ENCODE measurements at regions not wholly inside any gene's neighbourhood (a gene's known extent, or its start where the extent isn't known, plus 50 kb on each side); places are given as distances from the start of the nearest gene placed in this dataset.

- Histone ChIP-seq H3K4me3 (no peak overlapping the region), H3K4me1 (no peaks in the 10 kb centered on the region), H3K36me3 (no peaks in the 10 kb centered on the region), H3K27ac (no peak overlapping the region), H3K9me3 (no peaks in the 10 kb centered on the region), H3K27me3 (no peaks in the 10 kb centered on the region)
- no peak for TF ChIP-seq CTCF (IDR thresholded peaks at IDR 0.05)
- TF ChIP-seq POLR2A (IDR thresholded peaks at IDR 0.05): no peak
- no peak for DNase-seq
Observed at GRCh38 chr2:164006704-164007103, 270.9 kb upstream of the FIGN start.

GRCh38 chr2:164000176-164000575 lies 264.4 kb upstream of the FIGN start:
- no peak for DNase-seq
- Histone ChIP-seq H3K9me3 (no peaks in the 10 kb centered on the region), H3K27ac (no peak overlapping the region), H3K36me3 (no peaks in the 10 kb centered on the region), H3K4me3 (no peak overlapping the region), H3K27me3 (no peaks in the 10 kb centered on the region), H3K4me1 (no peaks in the 10 kb centered on the region)
- TF ChIP-seq CTCF (IDR thresholded peaks at IDR 0.05) (no peak), POLR2A (IDR thresholded peaks at IDR 0.05) (no peak)

DNA sequence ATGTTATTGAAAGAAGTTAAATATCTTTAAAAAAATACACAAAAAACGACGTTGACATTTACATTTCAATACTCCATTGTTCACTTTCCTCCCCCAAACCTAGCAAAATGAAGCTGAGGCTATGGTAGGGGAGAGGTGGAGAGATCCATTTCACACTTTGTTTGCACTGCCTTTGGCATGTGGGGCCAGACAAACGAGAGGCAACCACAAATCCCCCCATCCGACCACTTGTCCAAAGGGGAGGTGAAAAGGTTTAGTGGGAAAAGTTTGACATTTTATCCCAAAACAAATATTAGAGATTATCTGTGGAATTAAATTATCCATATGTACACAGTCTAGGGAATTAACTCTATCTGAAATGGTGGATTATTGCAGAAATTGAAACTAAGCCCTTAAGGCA lies 261.7 kb upstream of the FIGN start:
- Histone ChIP-seq H3K27me3 (no peaks in the 10 kb centered on the region), H3K27ac (no peak overlapping the region), H3K4me3 (no peak overlapping the region), H3K9me3 (no peaks in the 10 kb centered on the region), H3K36me3 (no peaks in the 10 kb centered on the region), H3K4me1 (no peaks in the 10 kb centered on the region)
- no peak for DNase-seq
- TF ChIP-seq POLR2A (IDR thresholded peaks at IDR 0.05) (no peak), CTCF (IDR thresholded peaks at IDR 0.05) (no peak)

DNA sequence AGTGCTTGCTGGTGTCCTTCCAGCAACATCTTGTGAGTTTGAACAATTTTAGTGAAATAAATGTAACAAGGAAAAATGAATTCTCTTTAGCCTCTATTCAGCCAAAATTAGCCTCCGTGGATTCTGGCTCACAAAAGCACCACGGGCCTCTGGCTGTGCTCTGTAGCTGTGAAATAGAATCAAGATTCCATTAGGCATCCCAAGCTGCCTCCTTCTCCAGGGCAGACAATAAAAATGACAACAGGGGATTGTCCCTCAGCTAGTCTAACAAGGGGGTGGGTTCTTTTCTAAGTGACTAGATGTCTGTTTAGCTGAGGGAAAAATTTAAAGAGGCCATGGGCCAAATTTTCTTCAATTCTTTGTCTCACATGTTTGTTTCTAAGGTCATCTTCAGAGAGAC lies 254.7 kb upstream of the FIGN start:
- H3K4me3 ChIP-seq: no peak overlapping the region
- no peaks in the 10 kb centered on the region for H3K36me3 ChIP-seq

DNA sequence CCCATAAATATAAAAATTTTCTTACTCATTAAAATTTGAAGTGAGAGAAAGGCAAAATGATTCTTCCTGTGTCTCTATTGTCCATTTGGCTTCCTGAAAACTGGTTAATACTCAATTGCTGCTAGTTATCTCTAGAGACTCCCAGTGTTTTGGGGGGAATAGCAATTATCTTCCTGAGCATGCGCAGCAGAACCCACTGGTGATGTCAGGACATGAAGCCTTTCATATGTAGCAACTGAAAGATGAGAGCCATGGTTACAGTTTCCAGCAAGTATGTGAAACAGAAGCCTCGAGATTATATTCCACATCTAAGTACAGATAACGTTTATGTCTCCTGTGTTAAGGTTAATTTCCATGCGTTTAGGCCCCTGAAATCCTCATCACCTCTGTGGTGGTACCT lies 254.3 kb upstream of the FIGN start:
- Histone ChIP-seq H3K4me3 (no peak overlapping the region), H3K27ac (no peak overlapping the region), H3K27me3 (no peaks in the 10 kb centered on the region), H3K4me1 (no peaks in the 10 kb centered on the region), H3K9me3 (no peaks in the 10 kb centered on the region), H3K36me3 (no peaks in the 10 kb centered on the region)
- TF ChIP-seq CTCF (IDR thresholded peaks at IDR 0.05) (no peak), POLR2A (IDR thresholded peaks at IDR 0.05) (no peak)
- no peak for DNase-seq

More for the DNA sequence above, 254.7 kb upstream of the FIGN start:
- H3K27ac ChIP-seq: no peak overlapping the region
- no peaks in the 10 kb centered on the region for H3K9me3 ChIP-seq
- no peak for DNase-seq
- H3K27me3 ChIP-seq: no peaks in the 10 kb centered on the region
- no peaks in the 10 kb centered on the region for H3K4me1 ChIP-seq
- TF ChIP-seq POLR2A (IDR thresholded peaks at IDR 0.05) (no peak), CTCF (IDR thresholded peaks at IDR 0.05) (no peak)

Measured in Peyer's patch (tissue), 4 donors.